ENCODE measurements at regions not wholly inside any gene's neighbourhood (a gene's known extent, or its start where the extent isn't known, plus 50 kb on each side); places are given as distances from the start of the nearest gene placed in this dataset.

DNA sequence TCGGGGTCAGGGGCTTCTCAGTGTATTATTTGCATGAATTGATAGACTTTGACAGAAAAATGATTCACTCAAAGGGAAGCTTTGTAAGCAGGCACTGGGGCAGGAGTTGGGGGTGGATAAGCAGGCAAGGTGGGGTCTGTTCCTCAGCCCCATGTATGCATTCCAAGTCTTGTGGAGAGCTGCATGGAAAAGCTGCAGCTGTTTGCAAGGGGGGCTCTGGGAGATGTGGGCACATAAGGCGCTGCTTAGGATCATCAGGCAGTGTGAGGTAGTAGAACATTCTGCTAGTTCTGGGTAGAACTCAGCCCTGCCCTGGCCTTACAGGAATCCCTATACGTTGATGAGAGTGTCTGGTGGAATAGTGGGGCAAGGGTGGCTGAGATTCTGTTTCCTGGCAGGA, 154.2 kb upstream of the LRIG1 start:
- H3K27ac ChIP-seq (ENCODE audit: low read depth, low read length, poor library complexity, severe bottlenecking): no peak overlapping the region
- TF ChIP-seq, protein P1, sequence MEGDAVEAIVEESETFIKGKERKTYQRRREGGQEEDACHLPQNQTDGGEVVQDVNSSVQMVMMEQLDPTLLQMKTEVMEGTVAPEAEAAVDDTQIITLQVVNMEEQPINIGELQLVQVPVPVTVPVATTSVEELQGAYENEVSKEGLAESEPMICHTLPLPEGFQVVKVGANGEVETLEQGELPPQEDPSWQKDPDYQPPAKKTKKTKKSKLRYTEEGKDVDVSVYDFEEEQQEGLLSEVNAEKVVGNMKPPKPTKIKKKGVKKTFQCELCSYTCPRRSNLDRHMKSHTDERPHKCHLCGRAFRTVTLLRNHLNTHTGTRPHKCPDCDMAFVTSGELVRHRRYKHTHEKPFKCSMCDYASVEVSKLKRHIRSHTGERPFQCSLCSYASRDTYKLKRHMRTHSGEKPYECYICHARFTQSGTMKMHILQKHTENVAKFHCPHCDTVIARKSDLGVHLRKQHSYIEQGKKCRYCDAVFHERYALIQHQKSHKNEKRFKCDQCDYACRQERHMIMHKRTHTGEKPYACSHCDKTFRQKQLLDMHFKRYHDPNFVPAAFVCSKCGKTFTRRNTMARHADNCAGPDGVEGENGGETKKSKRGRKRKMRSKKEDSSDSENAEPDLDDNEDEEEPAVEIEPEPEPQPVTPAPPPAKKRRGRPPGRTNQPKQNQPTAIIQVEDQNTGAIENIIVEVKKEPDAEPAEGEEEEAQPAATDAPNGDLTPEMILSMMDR (conservative IDR thresholded peaks at IDR 0.05; ENCODE audit: low read length): no peak
- TF ChIP-seq EZH2phosphoT487 (IDR thresholded peaks at IDR 0.05; ENCODE audit: borderline replicate concordance, low read depth, low read length): no peak
- no peaks in the 10 kb centered on the region for H3K36me3 ChIP-seq (ENCODE audit: insufficient read depth, low read length)
- H3K9me3 ChIP-seq (ENCODE audit: low read length): no peaks in the 10 kb centered on the region
- POLR2A ChIA-PET: no interaction called here
- H4K20me1 ChIP-seq (ENCODE audit: insufficient read depth, low read length): no peaks in the 10 kb centered on the region
- intact Hi-C loops (cut with micrococcal nuclease; ENCODE audit: unreplicated experiment): no loop called here
- H2AFZ ChIP-seq (ENCODE audit: low read length): no peak overlapping the region
- H3K79me2 ChIP-seq (ENCODE audit: insufficient read depth, low read depth, low read length): no peaks in the 10 kb centered on the region
- no peaks in the 10 kb centered on the region for H3K9me2 ChIP-seq (ENCODE audit: insufficient read depth, low read length)
- H3K4me1 ChIP-seq (ENCODE audit: insufficient read depth, low read length, poor library complexity, severe bottlenecking): no peaks in the 10 kb centered on the region
- CTCF ChIA-PET (ENCODE audit: unreplicated experiment): no interaction called here
- no peak overlapping the region for H3K4me3 ChIP-seq (ENCODE audit: low read depth, low read length, poor library complexity, severe bottlenecking)
- DNase-seq (ENCODE audit: low spot score): no peak
- BruUV-seq (replicated peaks): no TSS peak
- H3K4me2 ChIP-seq (ENCODE audit: low read length): no peak overlapping the region

DNA sequence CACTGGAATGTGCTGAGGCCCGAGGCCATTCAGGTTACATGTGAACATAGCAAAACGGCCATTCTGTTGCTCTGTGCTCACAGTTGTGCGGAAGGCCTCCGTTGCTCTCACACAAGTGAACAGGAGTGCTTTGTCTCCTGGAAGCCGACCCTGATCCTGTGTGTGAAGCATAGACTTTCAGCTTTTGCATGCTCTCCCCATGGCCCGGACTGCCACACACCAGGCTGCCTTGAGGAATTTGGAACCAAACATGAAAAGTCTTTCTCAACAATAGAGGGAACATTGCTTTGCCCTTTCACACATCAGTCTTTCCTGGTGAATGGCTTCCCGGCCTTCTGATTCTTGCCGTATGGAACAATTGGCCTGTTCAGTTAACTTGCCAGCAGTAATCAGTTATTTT, 154.8 kb upstream of the LRIG1 start:
- Histone ChIP-seq H3K4me1 (ENCODE audit: insufficient read depth, low read length, poor library complexity, severe bottlenecking) (no peaks in the 10 kb centered on the region), H3K9me3 (ENCODE audit: low read length) (no peaks in the 10 kb centered on the region), H2AFZ (ENCODE audit: low read length) (no peak overlapping the region), H3K79me2 (ENCODE audit: insufficient read depth, low read depth, low read length) (no peaks in the 10 kb centered on the region), H3K36me3 (ENCODE audit: insufficient read depth, low read length) (no peaks in the 10 kb centered on the region), H3K4me3 (ENCODE audit: low read depth, low read length, poor library complexity, severe bottlenecking) (no peak overlapping the region), H4K20me1 (ENCODE audit: insufficient read depth, low read length) (no peaks in the 10 kb centered on the region), H3K9me2 (ENCODE audit: insufficient read depth, low read length) (no peaks in the 10 kb centered on the region), H3K27ac (ENCODE audit: low read depth, low read length, poor library complexity, severe bottlenecking) (no peak overlapping the region), H3K4me2 (ENCODE audit: low read length) (no peak overlapping the region)
- POLR2A ChIA-PET: interaction anchor here (0.5 kb wide), 1 partner anchor 369 kb away, joined by 4 read pairs; no protein-coding TSS in a partner anchor
- intact Hi-C loops (cut with micrococcal nuclease; ENCODE audit: unreplicated experiment): no loop called here
- CTCF ChIA-PET (ENCODE audit: unreplicated experiment): no interaction called here
- no peak for TF ChIP-seq EZH2phosphoT487 (IDR thresholded peaks at IDR 0.05; ENCODE audit: borderline replicate concordance, low read depth, low read length)
- TF ChIP-seq, protein P1 (conservative IDR thresholded peaks at IDR 0.05; ENCODE audit: low read length): no peak
- no TSS peak for BruUV-seq (replicated peaks)
- DNase-seq (ENCODE audit: low spot score): no peak

DNA sequence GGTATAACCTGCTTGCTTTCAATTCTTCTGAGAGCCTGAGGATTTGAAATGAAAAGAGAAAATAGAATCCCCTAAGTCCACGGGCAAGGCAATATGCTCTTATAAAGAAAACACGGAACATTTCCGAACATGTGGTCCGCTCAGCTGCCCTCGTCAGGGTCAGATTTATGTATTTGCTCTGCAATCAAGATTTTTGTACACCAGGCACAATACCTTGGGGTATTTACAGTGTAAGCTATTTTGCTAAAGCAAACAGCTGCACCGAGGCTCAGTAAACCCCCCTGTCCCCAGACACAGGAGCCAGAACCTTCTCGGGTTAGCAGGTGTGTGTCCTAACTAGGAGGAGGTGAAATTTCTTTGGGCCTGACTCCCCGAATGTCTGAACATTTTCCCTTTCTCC, 155.8 kb upstream of the LRIG1 start:
- Histone ChIP-seq H3K79me2 (ENCODE audit: insufficient read depth, low read depth, low read length) (no peaks in the 10 kb centered on the region), H3K27ac (ENCODE audit: low read depth, low read length, poor library complexity, severe bottlenecking) (no peak overlapping the region), H3K4me1 (ENCODE audit: insufficient read depth, low read length, poor library complexity, severe bottlenecking) (no peaks in the 10 kb centered on the region), H3K4me2 (ENCODE audit: low read length) (no peak overlapping the region), H3K4me3 (ENCODE audit: low read depth, low read length, poor library complexity, severe bottlenecking) (no peak overlapping the region), H3K36me3 (ENCODE audit: insufficient read depth, low read length) (no peaks in the 10 kb centered on the region), H3K9me2 (ENCODE audit: insufficient read depth, low read length) (no peaks in the 10 kb centered on the region), H2AFZ (ENCODE audit: low read length) (no peak overlapping the region), H3K9me3 (ENCODE audit: low read length) (no peaks in the 10 kb centered on the region), H4K20me1 (ENCODE audit: insufficient read depth, low read length) (no peaks in the 10 kb centered on the region)
- no peak for TF ChIP-seq EZH2phosphoT487 (IDR thresholded peaks at IDR 0.05; ENCODE audit: borderline replicate concordance, low read depth, low read length)
- TF ChIP-seq, protein P1 (conservative IDR thresholded peaks at IDR 0.05; ENCODE audit: low read length): no peak
- POLR2A ChIA-PET: no interaction called here
- DNase-seq (ENCODE audit: low spot score): no peak
- intact Hi-C loops (cut with micrococcal nuclease; ENCODE audit: unreplicated experiment): no loop called here
- CTCF ChIA-PET (ENCODE audit: unreplicated experiment): no interaction called here
- BruUV-seq (replicated peaks): no TSS peak
